GM21447 (cell line): ENCODE measurements at regions not wholly inside any gene's neighbourhood (a gene's known extent, or its start where the extent isn't known, plus 50 kb on each side); places are given as distances from the start of the nearest gene placed in this dataset.

Experiments
- ATAC-seq: cut with Tn5 transposase; IDR thresholded peaks from one replicate; pipeline ENCODE4 v1.9.1; 2021; ENCODE audit not compliant: unreplicated experiment

GRCh38 chr13:106786006-106786563, 218.1 kb upstream of the ARGLU1 start:
- ATAC-seq, result no peak

DNA sequence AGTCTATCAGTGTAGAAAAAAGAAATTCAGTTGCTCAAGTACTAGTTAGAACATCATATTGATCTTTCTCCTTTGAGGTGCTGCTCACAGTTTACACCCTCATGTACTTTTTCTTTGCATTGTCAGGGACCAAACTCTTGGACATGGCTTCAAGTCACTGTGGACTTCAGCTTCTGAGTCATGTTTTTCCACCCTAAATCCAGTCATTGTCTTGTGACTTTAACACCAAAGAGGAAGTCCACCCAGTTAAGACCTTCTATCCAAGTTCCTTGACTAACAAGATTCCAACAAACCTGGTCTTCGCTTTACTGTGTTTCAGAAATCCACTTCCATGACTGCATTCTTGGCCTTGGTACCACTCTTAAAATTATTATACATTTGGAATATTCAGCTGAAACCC, 206.7 kb upstream of the ARGLU1 start:
- ATAC-seq, result no peak

DNA sequence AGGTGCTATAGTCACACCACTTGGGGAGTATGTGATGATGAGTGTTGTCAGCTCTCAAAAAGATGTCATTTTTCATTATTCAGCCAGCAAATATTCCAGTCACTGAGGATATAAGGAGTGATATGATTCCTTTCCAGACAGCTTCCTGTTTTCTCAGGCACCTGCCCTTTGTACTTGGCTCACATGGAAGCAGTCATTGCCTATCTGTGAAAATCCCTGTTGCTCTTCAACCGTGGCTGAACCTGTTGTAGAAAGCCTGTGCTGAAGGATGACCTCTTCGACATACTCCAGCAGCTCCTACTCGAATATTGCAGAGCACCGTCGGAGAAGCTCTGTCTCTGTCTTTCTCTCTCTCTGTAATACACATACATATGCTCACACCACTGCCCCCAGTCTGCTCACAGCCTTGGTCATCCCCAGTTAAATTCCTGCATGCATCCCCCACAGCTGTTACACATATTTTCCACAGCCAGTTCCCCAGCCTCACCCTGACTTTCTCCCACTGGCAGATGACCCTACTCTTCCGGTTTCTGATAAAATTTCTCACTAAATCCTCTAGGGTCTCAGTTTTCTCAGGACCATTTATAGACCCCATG, 204.2 kb upstream of the ARGLU1 start:
- no peak for ATAC-seq

- ATAC-seq, result no peak
Observed at GRCh38 chr13:106768991-106769390, 201.1 kb upstream of the ARGLU1 start.

DNA sequence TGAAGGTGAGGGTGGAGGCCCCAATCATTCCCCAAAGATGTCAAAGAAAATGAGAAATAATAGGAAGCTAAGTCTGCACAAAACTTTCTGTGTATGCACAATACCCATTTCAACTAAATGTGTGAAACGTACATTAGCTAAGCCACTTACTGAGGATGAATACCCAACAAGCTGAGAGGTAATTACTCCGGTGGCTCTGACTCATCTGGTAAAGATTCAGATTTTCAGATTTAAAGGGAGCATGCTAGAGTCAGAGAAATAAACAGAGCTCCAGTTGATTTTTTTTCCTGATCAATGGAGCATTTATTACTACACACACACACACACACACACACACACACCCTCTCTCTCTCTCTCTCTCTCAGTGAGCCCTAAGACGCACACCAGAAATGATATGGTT, 194.8 kb upstream of the ARGLU1 start:
- no peak for ATAC-seq

GRCh38 chr13:106756446-106756845, 188.5 kb upstream of the ARGLU1 start:
- no peak for ATAC-seq

DNA sequence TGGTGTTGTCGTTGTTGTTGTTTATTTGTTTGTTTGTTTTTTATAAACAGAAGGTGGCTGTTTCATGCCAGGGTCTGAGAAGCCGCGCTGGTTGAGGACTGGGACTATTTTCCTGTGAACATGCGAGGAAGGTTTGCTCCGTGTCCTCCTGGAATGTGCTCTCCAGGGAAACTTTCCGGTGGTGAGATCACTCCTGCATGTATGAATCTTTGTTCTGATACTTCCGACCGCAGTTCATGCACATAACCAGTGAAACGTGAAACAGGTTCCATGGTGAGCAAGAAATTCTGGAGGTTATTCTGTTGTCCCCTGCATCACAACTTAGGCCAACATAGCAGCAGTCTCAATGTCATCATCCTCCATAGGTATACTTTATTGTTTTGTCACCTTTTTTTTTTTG, 187.6 kb upstream of the ARGLU1 start:
- ATAC-seq, result no peak

- ATAC-seq, result no peak
Observed at GRCh38 chr13:106753251-106753650, 185.3 kb upstream of the ARGLU1 start.

DNA sequence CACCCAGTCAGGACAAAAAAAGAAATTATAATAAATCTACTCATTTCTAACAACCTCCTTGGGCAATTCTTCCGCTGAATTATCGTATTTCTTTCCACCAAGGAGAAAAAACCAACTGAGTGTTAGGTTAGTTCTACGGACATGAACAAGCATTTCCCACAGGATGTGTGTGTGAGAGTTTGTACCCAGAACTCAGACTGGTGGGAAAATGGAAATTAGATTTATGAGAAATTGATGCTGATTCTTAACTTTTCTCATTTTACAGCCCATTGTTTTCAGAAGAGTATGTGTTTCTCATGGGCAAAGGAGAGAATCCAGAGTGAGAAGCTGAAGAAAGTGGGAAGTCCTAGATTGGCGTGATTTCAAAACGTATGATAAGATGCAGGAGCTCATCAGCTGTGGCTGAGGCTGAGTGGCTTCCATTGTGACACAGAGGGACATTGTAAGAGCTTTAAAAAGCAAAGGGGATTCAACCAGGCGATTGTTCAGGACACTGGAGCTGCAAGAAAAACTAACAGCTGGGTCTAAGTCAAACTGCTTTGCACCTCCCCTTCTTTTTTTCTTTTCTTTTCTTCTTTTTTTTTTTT, 184.7 kb upstream of the ARGLU1 start:
- ATAC-seq, result no peak

DNA sequence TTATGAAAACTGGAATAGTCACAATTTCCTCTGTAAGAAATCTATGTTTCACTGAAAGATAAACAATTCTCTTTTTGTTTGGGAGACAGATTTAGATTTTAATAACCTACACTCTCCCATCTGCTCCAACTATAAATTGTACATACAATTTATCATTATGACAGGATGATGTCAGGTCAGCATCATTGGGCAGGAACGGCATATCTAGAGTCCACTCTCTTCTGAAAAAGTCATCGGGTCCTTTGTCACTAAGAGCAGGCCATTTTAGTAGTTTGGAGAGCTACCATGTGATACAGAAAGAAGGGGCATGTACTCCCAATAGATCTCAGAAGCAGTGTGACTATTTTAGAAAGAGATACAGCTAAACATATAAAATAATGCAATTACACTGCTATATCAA, 180.8 kb upstream of the ARGLU1 start:
- no peak for ATAC-seq

- no peak for ATAC-seq
Observed at GRCh38 chr13:106744516-106744915, 176.6 kb upstream of the ARGLU1 start.

- no peak for ATAC-seq
Observed at GRCh38 chr13:106738186-106738678, 170.3 kb upstream of the ARGLU1 start.

- no peak for ATAC-seq
Observed at GRCh38 chr13:106736941-106737340, 169.0 kb upstream of the ARGLU1 start.

GRCh38 chr13:106734198-106734597, 166.3 kb upstream of the ARGLU1 start:
- ATAC-seq, result no peak

DNA sequence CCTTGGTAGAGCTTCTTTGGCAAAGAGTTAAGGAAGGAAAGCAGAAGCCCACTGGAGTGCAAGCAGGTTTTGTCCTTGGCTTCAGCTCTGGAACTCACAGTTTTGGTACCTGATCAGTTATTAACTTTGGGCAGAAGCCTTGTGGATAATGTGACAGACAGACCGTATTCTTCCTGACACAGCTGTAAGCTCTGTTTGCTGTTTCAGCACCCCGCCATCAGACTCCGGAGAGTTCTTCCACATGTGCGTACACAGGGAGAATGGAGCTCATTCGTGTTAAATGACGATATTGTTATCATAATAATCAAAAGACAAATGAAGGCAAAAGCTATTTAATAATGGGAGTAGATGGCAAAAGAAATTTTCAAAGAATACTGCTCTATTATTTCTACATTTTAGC, 155.1 kb upstream of the ARGLU1 start:
- no peak for ATAC-seq

DNA sequence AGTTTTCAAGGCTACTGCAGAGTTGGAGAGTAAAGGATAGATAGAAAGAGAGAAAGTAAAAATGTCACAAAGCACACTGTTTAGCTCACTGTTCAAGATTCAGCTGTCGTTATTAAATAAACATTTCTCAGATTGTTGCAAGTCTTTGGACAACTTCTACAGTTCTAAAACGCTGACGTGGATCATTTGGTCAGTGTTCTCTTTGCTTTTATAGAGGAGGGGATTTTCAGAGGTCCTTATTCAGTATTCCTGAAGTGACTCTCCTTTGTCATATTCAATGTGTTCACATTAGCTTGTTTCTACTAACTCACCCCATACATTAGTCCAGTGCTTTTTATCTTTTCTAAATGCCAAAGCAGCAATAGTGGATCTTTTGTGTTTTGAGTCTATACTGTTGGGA, 154.7 kb upstream of the ARGLU1 start:
- no peak for ATAC-seq

DNA sequence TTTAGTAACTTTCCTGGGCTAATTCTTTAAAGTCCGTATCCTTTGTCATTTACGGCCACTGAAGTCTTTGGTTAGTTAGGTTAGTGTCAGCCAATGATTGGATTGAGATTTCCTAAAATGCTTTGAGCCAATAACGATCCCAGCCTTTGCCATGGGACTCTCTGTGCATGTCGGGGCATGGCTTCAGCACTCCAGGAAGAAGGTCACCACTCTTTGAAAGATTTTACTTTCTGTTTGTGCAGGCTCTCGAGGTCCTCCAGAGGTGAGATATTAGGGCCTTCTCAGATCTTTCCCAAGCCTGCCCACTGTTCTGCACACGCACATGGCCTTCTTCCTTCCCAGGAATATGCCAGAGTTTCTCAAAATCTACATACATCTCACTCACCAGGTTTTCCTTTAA, 153.7 kb upstream of the ARGLU1 start:
- no peak for ATAC-seq

GRCh38 chr13:106714271-106714982, 146.5 kb upstream of the ARGLU1 start:
- ATAC-seq, result no peak

- ATAC-seq, result no peak
Observed at GRCh38 chr13:106712381-106712780, 144.4 kb upstream of the ARGLU1 start.

- no peak for ATAC-seq
Observed at GRCh38 chr13:106710266-106710665, 142.3 kb upstream of the ARGLU1 start.

DNA sequence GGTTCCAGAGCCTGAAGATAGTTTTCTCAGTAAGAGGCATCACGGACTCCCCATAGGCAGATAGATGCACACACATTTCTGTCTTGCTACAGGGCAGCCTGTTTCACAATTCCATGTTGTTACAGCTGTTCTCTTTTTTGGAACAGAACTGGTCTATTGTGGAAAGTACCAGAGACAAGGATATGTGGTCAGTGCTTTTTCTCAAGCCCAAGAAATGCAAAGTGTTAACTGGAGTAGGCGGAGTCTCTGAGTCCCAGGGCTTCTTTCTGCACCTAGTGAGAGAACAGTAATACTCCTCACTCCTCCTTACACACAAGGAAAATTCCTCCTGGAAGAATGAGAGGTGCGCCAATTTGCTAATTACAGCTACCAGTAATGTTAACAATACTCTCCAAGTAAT, 141.6 kb upstream of the ARGLU1 start:
- ATAC-seq, result no peak

GRCh38 chr13:106702505-106702904, 134.6 kb upstream of the ARGLU1 start:
- ATAC-seq, result no peak
